ENCODE measurements at regions not wholly inside any gene's neighbourhood (a gene's known extent, or its start where the extent isn't known, plus 50 kb on each side); places are given as distances from the start of the nearest gene placed in this dataset.
"Not testable (repeated sequence)": the region's sequence is repeated elsewhere in the genome, so short reads cannot be mapped to it uniquely, and the experiment has no call there.

DNA sequence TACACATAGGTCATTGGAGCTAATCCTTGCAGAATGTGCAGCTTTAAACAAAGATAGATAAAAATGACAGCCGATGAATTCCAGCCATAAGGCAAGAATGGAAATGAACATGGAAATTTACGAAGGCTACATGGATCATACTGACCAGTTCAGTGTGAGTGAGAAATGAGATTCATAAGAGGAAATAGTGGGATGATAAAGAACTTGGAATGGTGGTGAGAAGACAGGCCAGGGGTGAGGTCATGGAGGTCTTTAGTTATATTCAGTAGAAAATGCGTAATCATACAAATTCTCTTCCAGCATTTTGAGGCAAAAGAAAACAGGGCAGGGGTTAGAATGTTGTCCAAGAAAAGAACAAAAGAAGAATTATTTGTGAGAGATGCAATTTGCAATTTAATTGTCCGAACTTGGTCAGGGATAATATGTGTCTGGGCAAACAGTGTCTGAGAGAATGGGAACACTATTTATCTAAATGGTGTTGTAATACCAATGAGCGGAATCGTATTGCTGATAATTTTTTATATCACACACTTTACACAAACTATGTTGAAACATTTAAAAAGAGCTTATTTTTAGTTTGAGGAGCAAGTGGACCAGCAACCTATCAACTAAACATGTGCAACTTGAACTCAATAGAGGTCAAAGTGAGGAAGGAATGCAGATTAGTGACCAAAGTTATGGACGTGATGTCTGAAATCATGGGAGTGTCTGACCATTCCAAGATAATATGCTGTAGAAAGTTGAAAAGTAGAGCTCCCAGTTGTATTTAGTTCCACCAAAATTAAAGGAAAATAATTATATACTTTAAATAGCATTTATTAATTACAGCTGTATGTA, 739.0 kb upstream of the NCAM2 start:
- no peak for DNase-seq (ENCODE audit: low read depth in 2 of 2)

DNA sequence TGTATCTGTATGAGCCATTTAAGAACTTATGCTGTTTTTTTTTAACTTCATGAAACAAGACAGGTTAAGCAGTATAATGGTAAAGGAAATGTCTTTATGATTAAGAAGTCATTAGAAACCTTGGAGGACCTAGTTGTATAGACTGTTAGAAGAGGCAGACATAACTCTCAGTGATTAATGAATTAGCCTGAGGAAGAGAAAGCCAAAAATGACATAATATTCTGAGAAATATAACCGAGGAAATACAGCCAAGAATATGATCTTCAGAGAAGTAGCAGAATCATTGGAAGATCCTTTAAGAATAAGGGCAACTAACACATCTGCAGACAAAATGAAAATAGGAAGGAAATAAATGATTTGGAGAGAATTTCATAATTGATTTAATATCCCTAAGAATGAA, 738.1 kb upstream of the NCAM2 start:
- no peak for DNase-seq (ENCODE audit: low read depth in 2 of 2)

DNA sequence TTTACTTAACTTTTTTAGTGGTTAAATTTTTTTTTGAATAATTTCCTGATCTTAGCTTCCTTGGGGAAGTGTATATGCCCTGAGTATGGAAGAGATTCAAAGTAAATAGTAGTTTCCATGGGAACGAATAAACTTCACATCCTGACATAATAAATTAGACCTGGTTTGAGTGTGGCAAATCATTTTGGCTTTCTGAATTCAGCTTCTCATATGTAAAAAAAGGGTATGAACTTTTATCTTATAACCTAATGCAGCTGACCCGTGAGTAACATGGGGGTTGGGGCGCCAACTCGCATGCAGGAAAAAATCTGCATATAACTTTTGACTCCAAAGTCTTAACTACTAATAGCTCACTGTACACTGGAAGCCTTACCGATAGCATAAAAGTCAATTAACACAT, 736.8 kb upstream of the NCAM2 start:
- DNase-seq (ENCODE audit: low read depth in 2 of 2) = no peak

DNA sequence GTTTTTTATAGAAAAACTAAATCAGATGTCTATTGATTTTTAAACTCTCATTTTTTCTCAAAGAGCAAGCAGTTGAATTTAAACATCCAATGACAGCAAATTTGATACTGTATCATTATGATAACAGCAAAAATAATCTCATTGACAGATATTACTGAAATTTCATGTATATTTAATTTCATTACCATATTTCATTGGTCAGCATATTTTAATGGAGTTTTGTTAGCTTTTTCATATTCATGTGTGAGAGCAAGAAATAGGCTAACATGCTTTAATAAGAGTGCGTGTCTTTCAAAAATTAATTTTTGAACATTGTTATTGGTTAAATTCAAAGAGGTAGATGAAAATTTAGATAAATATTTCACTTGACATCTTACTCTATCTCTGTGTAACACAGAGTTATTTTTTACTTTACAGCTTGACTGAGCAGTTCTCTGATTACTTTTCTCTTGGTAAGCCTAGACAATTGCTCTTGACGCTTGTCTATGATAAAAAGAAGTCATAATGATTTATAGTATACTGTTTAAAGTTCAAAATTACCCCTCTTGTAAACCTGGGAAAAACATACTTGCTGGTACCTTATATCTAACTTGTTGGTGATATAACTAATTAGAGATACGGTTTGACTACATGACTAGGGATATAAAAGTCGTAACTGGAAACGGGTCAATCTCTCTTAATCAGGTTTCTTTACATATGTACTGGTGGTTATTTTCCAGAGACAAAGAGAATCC, 732.3 kb upstream of the NCAM2 start:
- no peak for DNase-seq (ENCODE audit: low read depth in 2 of 2)

DNA sequence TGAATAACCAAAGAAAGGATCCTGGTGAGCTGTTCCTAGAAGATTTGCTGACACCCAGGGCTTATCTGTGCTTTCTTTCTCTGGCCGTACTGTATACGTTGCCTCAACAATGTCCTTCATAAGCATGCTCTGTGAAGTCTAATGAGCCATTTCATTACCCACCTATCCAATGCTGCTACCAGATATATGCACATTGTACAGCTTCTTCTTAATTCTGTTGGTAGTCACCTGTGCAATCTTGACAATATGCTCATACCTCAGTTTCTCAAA, 731.8 kb upstream of the NCAM2 start:
- no peak for DNase-seq (ENCODE audit: low read depth in 2 of 2)

DNA sequence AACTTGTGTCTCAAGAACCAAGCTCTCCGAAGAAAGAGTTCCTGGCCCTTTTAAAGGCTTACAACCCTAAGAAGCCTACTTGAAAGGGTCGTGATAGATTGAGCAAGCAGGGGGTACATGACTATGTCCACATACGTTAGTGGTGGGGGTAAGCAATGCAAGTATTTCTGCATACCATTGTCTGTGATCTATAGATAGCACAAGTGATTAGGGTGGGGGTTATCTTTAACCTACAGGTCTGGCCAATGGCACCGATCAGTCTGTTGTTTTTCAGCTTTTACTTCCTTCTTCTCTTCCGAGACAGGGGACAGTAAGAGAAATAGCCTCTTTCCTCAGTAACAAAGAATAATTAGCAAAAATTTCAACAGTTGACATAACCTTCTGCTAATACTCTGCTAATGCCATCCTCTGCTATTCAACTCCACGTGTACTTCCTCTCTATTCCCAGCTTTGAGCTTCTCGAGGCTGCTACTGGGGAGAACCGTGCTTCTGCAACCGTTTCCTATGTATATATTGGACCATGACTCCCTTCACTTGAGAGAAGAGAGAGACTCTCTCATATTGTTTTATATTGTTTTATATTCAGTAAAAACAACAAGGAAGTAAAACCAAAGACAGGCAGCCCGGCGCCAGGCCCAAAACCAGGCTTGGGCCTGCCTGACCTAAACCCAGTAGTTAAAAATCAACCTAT, 727.7 kb upstream of the NCAM2 start:
- DNase-seq (ENCODE audit: low read depth in 2 of 2) = no peak

DNA sequence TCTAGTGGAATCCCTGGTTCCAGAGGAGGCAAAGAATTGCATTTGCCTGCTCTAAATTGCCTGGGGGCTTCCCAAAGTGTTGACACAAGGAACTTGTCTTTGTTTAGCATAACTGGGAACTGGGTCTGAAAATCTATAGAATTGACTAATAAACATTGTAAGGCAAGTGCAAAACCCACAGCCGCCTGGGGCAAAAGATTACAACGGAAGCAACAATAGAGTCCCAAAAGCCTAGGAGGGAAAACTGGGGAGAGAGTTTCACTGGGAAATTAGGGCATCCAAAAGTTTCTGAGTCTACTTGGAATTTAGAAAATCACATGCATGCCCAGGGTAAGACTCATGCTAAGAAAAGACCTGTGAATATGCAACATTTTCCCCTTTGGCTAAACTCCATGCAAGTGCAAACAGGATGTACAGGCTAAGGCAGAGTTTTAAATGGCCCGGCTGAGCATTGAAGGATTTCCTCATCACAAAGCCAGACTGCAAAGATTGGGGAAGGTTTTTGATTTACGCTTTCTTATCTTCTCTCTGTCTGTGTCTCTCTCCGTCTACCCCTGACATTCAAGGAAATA, 725.3 kb upstream of the NCAM2 start:
- DNase-seq (ENCODE audit: low read depth in 2 of 2) = no peak

DNA sequence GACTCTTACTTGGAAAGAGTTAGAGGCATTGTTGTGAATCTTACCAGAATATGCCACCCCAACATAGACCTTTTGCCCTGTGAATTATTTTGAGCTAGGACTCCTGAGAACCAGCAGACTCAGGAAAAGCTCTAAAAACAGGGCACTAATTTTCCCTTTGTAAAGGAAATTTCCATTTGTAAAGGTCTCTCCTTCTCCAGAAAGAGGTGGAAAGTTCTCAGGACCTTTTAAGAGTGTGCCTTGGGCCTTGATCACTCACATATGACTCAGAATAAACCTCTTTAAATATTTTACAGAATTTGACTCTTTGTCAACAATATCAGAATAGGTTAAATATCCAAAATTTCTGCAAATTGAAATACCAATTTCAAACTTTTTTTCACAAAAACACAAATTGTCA, 721.8 kb upstream of the NCAM2 start:
- DNase-seq (ENCODE audit: low read depth in 2 of 2) = no peak

DNA sequence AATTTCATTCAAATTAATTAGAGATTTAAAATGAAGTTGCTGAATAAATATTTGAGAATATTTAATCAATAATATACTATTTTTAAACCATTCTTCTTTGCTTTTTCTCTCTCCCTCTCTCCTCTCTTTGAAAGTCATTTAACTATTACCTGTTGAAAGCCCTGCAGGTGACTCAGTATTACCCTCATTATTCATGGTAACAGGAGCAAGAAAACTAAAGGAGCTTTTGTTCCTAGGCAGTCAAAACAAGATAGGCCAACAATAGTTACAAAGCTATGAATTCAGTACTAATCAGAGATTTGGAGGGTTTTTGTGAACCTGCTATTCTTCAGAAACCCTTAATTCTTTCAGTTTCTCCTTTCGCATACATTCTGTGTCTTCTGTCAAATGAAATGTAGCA, 721.3 kb upstream of the NCAM2 start:
- no peak for DNase-seq (ENCODE audit: low read depth in 2 of 2)

DNA sequence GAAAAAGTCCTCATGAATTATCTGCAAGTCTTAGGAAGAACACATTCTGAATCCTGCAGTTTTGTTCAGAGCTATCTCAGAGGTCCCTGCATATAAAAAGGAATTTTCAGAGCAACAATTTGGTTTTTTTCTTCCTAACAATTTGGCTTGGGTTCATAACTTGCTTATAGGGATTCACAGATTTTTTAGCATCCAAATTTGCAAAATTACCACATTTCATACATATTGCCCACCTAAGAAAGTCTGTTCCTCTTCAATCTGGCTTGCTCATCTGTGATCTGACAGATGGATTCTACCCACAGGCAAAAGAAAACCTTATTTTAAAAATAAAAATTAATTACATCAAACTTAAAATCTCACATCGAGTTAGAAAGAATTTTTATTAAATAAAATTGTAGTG, 714.4 kb upstream of the NCAM2 start:
- no peak for DNase-seq (ENCODE audit: low read depth in 2 of 2)

DNA sequence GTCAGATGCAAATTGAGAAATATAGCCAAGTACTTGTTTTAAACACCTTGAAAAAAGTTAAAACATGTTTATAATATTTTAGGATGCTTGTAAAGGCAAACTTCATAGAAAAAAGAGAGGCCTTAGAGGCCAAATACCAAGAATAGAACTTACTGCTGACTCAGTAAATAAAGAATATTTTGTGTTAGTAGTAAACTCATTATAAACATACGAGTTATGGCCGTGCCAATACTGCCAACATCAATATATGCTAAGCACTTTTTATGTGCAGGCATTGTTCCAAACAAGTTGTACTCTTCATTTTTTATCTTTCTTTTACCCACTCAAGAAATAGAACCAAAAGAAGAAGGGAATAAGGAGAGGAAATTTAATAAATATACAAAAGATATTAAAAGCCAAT, 705.9 kb upstream of the NCAM2 start:
- no peak for DNase-seq (ENCODE audit: low read depth in 2 of 2)

DNA sequence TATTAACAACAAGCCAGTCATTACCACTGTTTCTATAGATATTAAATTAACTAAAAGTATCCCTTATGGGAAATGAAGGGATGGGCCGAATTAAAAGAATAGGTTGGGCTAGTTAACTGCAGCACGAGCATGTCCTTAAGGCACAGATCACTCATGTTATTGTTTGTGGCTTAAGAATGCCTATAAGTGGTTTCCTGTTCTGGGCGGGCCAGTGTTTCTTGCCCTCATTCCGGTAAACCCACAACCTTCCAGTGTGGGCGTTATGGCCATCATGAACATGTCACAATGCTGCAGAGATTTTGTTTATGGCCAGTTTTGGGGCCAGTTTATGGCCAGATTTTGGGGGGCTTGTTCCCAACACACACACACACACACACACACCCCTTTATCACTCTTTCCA, 705.4 kb upstream of the NCAM2 start:
- DNase-seq (ENCODE audit: low read depth in 2 of 2) = not testable (repeated sequence)

DNA sequence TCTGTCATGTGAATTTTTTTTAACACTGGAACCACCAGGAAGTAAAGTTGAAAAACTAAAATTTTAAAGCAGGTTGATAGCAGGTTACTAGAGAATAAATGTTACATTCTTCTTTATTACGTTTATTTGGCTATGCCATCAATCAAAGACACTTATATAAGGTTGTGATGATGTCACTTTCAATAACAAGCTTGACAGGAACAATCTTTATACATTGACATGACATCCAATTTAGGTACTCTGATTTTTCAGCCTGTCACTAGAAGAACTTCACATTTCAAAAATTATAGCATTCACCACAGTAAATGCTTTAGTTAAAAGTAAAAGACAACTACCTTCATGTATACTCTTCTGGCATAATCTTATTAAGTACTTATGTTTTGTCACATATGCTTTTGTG, 696.8 kb upstream of the NCAM2 start:
- DNase-seq (ENCODE audit: low read depth in 2 of 2) = no peak

DNA sequence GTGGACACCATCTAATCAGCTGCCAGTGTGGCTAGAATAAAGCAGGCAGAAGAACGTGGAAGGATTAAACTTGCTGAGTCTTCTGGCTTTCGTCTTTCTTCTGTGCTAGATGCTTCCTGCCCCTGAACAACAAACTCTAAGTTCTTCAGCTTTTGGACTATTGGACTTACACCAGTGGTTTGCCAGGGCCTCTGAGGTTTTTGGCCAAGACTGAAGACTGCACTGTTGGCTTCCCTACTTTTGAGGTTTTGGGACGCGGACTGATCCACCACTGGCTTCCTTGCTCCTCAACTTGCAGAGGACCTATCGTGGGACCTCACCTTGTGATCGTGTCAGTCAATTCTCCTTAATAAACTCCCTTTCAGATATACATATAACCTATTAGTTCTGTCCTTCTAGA, 696.1 kb upstream of the NCAM2 start:
- no peak for DNase-seq (ENCODE audit: low read depth in 2 of 2)

DNA sequence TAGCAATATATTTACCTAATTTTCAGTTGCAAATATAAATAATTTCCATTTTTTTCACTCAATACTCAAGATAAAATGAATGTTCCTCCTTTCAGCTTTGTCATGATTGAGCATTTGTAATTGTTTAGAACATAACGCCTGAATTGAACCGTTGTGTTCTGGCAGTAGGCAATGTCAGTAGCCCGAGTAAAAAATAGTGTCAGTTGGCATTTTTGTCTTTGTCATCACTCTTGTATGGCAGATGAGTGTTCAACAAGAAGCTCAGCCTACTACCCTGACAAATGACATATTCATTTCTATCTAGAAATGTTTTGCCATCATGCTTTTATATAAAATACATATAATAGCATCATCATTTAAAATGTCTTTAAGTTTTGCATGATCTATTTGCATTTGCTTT, 691.4 kb upstream of the NCAM2 start:
- no peak for DNase-seq (ENCODE audit: low read depth in 2 of 2)

DNA sequence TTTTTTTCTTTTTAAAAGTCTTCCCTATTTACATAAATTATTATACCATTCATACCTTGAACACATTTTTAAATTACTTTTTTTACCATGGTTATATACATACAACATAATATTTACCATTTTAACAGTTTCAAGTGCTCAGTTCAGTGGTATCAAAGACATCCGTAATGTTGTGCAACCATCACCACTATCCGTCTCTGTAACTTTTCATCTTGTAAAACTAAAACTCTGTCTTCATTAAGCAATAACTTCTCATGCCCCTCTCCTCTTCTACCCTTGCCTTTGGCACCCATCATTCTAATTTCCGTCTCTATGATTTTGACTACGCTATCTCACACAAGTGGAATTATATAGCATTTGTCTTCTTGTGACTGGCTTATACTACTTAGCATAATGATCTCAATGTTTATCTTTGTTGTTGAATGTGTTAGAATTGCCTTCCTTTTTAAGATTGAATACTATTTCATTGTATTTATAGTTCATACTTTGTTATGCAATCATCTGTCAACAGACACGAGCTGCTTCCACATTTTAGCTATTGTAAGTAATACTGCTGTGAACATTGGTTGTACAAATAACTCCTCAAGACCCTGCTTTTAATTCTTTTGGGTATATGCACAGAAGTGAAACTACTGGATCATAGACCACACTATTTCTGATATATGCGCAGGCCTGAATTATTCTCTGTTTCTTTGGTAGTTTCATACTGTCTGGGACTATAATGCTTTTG, 689.5 kb upstream of the NCAM2 start:
- no peak for DNase-seq (ENCODE audit: low read depth in 2 of 2)

DNA sequence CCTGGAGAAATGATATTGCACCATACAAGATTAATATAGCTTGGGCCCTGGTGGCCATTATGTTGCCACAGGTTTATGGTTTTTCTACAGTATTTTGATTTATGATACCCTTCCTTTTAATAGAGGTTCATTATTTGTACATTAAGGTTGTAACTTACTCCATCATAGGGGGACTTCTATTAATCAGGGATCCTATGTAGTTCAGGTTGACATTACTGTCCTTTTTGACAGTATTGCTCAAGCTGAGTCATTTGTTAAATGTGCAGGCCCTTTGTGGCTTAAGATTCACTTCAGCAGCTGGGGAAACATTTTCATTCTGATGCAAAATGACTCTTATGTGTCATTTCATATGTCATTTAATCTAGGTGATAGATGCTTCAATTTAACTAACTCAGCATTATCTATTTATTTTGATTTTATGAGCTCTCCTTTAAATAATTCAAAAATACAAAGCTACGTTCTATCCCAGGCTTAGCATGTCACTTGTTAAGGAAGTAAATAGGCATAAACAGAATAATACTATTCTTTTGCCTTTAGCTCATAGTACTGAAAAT, 686.9 kb upstream of the NCAM2 start:
- DNase-seq (ENCODE audit: low read depth in 2 of 2) = no peak

DNA sequence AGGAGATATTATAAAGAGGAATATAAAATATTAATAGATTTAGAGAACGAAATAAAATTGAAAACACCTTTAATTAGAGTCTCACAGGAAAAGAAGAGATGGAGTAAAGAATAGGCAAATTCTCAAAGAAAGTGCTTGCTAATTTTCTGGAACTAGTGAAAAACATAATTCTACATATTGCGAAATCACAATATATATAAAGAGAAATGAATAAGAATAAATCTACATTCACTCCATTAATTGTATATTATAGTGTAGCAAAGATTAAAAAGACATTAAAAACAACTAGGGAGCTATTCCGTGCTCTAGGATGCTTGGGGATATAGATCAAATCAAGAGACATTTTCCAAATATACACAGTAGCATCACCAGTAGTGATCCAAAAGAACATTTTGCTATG, 685.2 kb upstream of the NCAM2 start:
- DNase-seq (ENCODE audit: low read depth in 2 of 2) = no peak

DNA sequence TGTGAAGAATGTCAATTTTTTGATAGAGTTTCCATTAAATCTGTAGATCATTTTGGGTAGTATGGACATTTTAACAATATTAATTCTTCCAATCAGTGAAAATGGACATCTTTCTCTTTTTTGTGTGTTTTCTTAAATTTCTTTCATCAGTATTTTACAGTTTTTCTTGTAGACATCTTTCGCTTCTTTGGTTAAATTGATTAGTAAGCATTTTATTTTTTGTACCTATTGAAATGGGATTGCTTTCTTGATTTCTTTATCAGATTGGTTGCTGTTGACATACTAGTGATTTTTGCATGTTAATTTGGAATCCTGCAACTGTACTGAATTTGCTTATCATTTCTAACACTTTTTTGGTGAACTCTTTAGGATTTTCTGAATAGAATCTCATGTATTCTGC, 683.2 kb upstream of the NCAM2 start:
- no peak for DNase-seq (ENCODE audit: low read depth in 2 of 2)

DNA sequence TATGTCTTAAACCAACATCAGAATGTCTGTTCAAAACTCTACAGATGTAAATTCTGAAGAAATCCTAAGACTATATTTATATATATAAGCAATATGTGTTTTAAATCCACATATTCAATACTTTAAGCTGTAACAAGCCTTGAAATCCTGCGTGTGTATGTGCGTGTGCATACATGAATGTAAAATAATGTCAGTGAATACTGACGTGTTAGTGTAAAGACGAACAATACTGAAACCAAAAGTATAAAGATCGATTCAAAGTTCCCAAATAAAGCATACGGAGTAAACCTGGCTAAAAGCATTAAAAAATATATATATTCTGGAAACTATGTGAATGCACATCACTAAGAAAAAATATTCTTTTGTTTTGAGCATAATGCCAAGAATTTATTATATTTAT, 668.6 kb upstream of the NCAM2 start:
- DNase-seq (ENCODE audit: low read depth in 2 of 2) = no peak

DNA sequence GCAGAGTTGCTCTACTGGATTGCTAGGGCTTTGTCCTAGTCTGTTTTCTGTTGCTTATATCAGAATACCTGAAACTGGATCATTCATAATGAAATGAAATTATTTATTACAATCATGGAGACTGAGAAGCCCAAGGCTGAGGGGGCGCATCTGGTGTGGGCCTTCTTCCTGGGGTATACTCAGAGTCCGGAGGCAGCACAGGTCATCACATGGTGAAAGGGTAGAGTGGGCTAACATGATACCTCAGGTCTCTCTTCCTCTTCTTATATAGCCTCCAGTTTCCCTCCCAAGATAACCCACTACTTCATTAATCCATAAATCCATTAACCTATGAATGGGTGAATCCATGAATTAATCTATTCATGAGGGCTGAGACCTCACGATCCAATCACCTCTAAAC, 667.6 kb upstream of the NCAM2 start:
- no peak for DNase-seq (ENCODE audit: low read depth in 2 of 2)

DNA sequence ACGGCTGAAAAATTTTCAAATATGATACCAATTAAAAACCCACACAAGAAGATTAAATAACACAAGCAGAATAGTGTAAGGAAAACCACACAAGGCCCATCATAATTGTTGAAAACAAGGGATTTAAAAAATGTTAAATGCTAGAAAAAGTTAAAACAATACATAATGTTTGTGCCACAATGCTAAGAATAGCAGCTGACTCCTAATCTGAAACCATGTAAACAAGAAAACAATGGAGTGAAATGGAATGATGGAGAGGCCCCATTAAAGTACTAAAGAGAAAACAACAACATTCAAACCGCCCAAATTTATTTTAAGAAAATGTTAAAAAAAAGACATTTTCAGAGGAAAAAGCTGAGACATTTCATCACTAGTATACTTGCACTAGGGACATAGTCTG, 663.6 kb upstream of the NCAM2 start:
- no peak for DNase-seq (ENCODE audit: low read depth in 2 of 2)
